Uterus (tissue), 3 donors: ENCODE measurements at regions not wholly inside any gene's neighbourhood (a gene's known extent, or its start where the extent isn't known, plus 50 kb on each side); places are given as distances from the start of the nearest gene placed in this dataset.

Source experiments
- DNase-seq, 2 donors: peaks; one replicate each; pipeline ENCODE4 v3.0.0-alpha.2; 2019 to 2020
- H3K27ac ChIP-seq, 2 donors: fragments of 200-600 bp; sonication (generic); 1 replicate in 1 of 2; 2 replicates in 1 of 2; pipeline ENCODE4 v1.5.1; 2016 to 2018
- H3K27me3 ChIP-seq, 2 donors: fragments of 200-600 bp; sonication (generic); one replicate each; pipeline ENCODE4 v1.5.1; 2018 to 2019; ENCODE audit warnings: control low read depth in 1 of 2
- H3K36me3 ChIP-seq, 2 donors: fragments of 200-600 bp; sonication (generic); one replicate each; pipeline ENCODE4 v1.5.1; 2019; ENCODE audit warnings: control low read depth in 1 of 2
- H3K4me1 ChIP-seq, 2 donors: fragments of 200-600 bp; sonication (generic); one replicate each; pipeline ENCODE4 v1.5.1; 2018 to 2019; ENCODE audit warnings: control low read depth in 1 of 2
- H3K4me3 ChIP-seq, 2 donors: fragments of 200-600 bp; sonication (generic); 1 replicate in 1 of 2; 2 replicates in 1 of 2; pipeline ENCODE4 v1.5.1; 2018 to 2019; ENCODE audit warnings: mild to moderate bottlenecking in 1 of 2
- H3K9me3 ChIP-seq, 2 donors: fragments of 200-600 bp; sonication (generic); one replicate each; pipeline ENCODE4 v1.5.1; 2019; ENCODE audit warnings: control low read depth in 1 of 2
- POLR2A ChIP-seq, 2 donors: fragments of 450-650 bp; IDR thresholded peaks; one replicate each; pipeline ENCODE4 v1.6.1; 2016; ENCODE audit warnings: antibody characterized with exemption in 2 of 2, mild to moderate bottlenecking in 1 of 2, moderate library complexity in 1 of 2
- intact Hi-C: fragments of 100-400 bp; cut with DNase I; formaldehyde crosslinking; loops from one replicate; pipeline ENCODE4 v1.15.1; 2023; ENCODE audit warnings: low total_unique reads
- TF ChIP-seq, protein P1 (sequence below), 4 experiments: fragments of 200-600 bp in 2 of 4; fragments of 450-650 bp in 2 of 4; sonication (generic) in 2 of 4; IDR thresholded peaks; one replicate each; pipeline ENCODE4 v1.5.1; 2016 to 2019; ENCODE audit warnings: antibody characterized with exemption in 4 of 4, mild to moderate bottlenecking in 2 of 4, moderate library complexity in 1 of 4
- donor health status: DM: yes; HTN: yes; CAD: no.

GRCh38 chr16:79754081-79754480, 153.5 kb upstream of the MAF start:
- Histone ChIP-seq H3K4me1 (peaks cover 0 to 12% of the 10 kb centered on the region in 2 donors), H3K9me3 (no peaks in the 10 kb centered on the region), H3K27ac (peak overlapping the region; percentile 71 to 83), H3K27me3 (no peaks in the 10 kb centered on the region), H3K36me3 (no peaks in the 10 kb centered on the region), H3K4me3 (no peak overlapping the region)
- no peak for DNase-seq
- intact Hi-C loops: no loop called here
- no peak for TF ChIP-seq POLR2A (IDR thresholded peaks at IDR 0.05)
- TF ChIP-seq, protein P1, sequence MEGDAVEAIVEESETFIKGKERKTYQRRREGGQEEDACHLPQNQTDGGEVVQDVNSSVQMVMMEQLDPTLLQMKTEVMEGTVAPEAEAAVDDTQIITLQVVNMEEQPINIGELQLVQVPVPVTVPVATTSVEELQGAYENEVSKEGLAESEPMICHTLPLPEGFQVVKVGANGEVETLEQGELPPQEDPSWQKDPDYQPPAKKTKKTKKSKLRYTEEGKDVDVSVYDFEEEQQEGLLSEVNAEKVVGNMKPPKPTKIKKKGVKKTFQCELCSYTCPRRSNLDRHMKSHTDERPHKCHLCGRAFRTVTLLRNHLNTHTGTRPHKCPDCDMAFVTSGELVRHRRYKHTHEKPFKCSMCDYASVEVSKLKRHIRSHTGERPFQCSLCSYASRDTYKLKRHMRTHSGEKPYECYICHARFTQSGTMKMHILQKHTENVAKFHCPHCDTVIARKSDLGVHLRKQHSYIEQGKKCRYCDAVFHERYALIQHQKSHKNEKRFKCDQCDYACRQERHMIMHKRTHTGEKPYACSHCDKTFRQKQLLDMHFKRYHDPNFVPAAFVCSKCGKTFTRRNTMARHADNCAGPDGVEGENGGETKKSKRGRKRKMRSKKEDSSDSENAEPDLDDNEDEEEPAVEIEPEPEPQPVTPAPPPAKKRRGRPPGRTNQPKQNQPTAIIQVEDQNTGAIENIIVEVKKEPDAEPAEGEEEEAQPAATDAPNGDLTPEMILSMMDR (IDR thresholded peaks at IDR 0.05): no peak

DNA sequence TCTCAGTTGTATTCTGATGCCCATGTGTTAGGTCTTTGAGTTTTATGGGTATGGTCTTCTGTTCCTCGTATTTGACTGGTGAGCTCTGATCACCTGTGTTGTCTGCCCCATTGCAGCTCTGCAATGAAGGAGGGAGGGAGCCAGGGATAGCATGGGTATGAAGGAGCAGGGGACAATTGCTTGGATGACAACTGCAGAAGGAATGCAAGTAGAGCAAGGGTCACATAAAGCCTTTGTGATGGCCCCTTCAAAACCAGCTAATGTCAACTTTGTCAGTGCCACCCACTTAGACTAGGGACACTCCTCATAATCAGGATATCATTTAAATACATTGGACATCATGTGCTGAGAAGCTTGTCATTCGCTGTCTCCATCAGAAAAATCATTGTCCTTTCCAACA, 152.7 kb upstream of the MAF start:
- no peak for DNase-seq
- Histone ChIP-seq H3K36me3 (no peaks in the 10 kb centered on the region), H3K27me3 (no peaks in the 10 kb centered on the region), H3K9me3 (no peaks in the 10 kb centered on the region), H3K4me3 (no peak overlapping the region), H3K4me1 (peaks cover 0 to 12% of the 10 kb centered on the region in 2 donors), H3K27ac (peak overlapping the region; percentile 71 to 83)
- intact Hi-C loops: no loop called here
- no peak for TF ChIP-seq POLR2A (IDR thresholded peaks at IDR 0.05)
- TF ChIP-seq, protein P1 (IDR thresholded peaks at IDR 0.05): no peak

DNA sequence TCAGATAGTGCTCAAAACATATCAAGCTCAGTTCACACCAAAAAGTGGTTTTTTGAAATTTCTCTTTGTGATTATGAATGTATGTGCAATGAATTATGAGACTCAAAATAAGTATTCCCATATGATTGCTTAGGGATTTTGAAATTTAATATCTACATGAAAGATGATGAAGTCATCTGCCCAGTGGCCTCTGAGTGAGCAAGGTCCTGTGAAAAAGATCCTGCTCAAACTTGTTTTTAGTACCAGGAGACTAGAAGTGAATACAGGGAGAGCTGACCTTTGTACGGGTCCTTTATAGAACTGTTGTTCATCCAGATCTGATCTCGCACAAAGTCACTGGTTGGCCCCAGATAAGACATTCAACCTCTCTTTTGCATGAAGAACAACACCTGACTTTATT, 151.9 kb upstream of the MAF start:
- intact Hi-C loops: no loop called here
- TF ChIP-seq POLR2A (IDR thresholded peaks at IDR 0.05): no peak
- TF ChIP-seq, protein P1 (IDR thresholded peaks at IDR 0.05): no peak
- no peak for DNase-seq
- peak overlapping the region; percentile 71 to 83 for H3K27ac ChIP-seq
- H3K9me3 ChIP-seq: no peaks in the 10 kb centered on the region
- no peaks in the 10 kb centered on the region for H3K27me3 ChIP-seq
- no peaks in the 10 kb centered on the region for H3K36me3 ChIP-seq
- no peak overlapping the region for H3K4me3 ChIP-seq
- H3K4me1 ChIP-seq: peaks cover 0 to 12% of the 10 kb centered on the region in 2 donors

- Histone ChIP-seq H3K9me3 (no peaks in the 10 kb centered on the region), H3K4me1 (peaks cover 0 to 12% of the 10 kb centered on the region in 2 donors), H3K4me3 (no peak overlapping the region), H3K27ac (peak overlapping the region; percentile 71 to 83), H3K36me3 (no peaks in the 10 kb centered on the region), H3K27me3 (no peaks in the 10 kb centered on the region)
- intact Hi-C loops: no loop called here
- peak; percentile 77 to 92 for DNase-seq
- no peak for TF ChIP-seq POLR2A (IDR thresholded peaks at IDR 0.05)
- TF ChIP-seq, protein P1 (IDR thresholded peaks at IDR 0.05): peak in 1 of 4 experiments; percentile 14
These were observed 151.1 kb upstream of the MAF start for GRCh38 chr16:79751471-79752184.

DNA sequence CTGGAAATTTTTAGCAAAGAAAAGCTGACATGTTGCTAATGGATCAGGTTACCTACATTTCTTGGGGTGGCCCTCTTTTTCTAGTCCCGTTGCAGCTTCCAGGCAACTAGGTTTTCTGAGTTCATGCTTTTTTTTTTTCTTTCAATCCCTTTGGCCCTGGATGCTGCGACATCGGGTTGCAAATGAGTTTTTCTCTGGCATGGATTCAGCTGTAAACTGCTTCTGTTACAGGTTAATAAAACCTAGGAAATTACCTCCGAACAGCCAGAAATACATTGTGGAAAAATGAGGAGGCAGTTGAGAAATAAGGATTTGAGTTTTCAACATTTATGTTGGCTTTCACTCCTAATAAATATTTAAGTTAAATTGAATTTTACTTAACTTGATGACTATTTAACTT, 149.8 kb upstream of the MAF start:
- DNase-seq: no peak
- TF ChIP-seq, protein P1 (IDR thresholded peaks at IDR 0.05): no peak
- no peak for TF ChIP-seq POLR2A (IDR thresholded peaks at IDR 0.05)
- no peaks in the 10 kb centered on the region for H3K27me3 ChIP-seq
- peak overlapping the region in 1 of 2 donors; percentile 71 for H3K27ac ChIP-seq
- H3K9me3 ChIP-seq: no peaks in the 10 kb centered on the region
- H3K4me3 ChIP-seq: no peak overlapping the region
- intact Hi-C loops: no loop called here
- peaks cover 0 to 12% of the 10 kb centered on the region in 2 donors for H3K4me1 ChIP-seq
- no peaks in the 10 kb centered on the region for H3K36me3 ChIP-seq
